ENCODE measurements at regions not wholly inside any gene's neighbourhood (a gene's known extent, or its start where the extent isn't known, plus 50 kb on each side); places are given as distances from the start of the nearest gene placed in this dataset.

DNA sequence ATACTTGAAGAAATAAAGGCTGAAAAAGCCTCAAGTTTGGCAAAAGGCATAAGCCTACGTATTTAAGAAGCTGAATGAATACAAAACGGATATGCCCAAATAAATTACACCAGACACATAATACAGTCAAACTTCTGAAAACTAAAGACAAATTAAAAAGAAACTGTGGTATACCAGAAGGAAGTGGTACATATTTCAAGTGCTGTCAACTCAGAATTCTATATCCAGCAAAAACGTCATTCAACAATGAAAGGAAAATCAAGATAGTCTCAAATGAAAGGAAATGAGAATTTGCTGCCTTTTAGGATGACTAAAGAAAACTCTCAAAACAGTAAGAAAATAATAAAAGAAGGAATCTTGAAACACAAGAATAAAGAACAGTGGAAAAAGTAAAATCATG lies 69.5 kb downstream of the POLR1D start:
- Histone ChIP-seq H3K23ac (ENCODE audit: insufficient read length, low read depth, low read length) (no peak overlapping the region), H4K91ac (ENCODE audit: insufficient read length, low read depth, low read length) (no peak overlapping the region), H3K23me2 (ENCODE audit: insufficient read length, low read depth, low read length, poor library complexity, severe bottlenecking) (no peaks in the 10 kb centered on the region), H3K79me1 (ENCODE audit: insufficient read depth, low read depth, low read length, poor library complexity, severe bottlenecking) (no peaks in the 10 kb centered on the region), H3K56ac (ENCODE audit: insufficient read length, low read depth, low read length) (no peak overlapping the region), H3T11ph (ENCODE audit: low read length) (no peak overlapping the region), H2BK20ac (ENCODE audit: low read depth, low read length, poor library complexity, severe bottlenecking) (no peak overlapping the region), H3K27me3 (ENCODE audit: insufficient read depth, low read length) (no peaks in the 10 kb centered on the region), H3K9me3 (ENCODE audit: control insufficient read depth, low read depth, low read length) (no peaks in the 10 kb centered on the region), H2BK12ac (ENCODE audit: insufficient read length, low read depth, low read length) (no peak overlapping the region), H3K4me2 (ENCODE audit: insufficient read depth, insufficient read length, low read length) (no peak overlapping the region), H4K5ac (ENCODE audit: insufficient read length, low read depth, low read length) (no peak overlapping the region), H2AK5ac (ENCODE audit: insufficient read length, low read length) (no peak overlapping the region), H2AFZ (ENCODE audit: low read length) (no peak overlapping the region), H3K27ac (ENCODE audit: insufficient read length, low read depth, low read length) (no peak overlapping the region), H4K20me1 (ENCODE audit: control insufficient read depth, insufficient read depth, insufficient read length) (no peaks in the 10 kb centered on the region), H2BK5ac (ENCODE audit: insufficient read length, low read length) (no peak overlapping the region), H4K8ac (replicated peaks; ENCODE audit: insufficient read length, low read depth, low read length) (no peak overlapping the region), H3K79me2 (ENCODE audit: insufficient read depth, low read length) (no peaks in the 10 kb centered on the region), H2BK15ac (ENCODE audit: low read depth, low read length) (no peak overlapping the region), H3K18ac (ENCODE audit: insufficient read length, low read depth, low read length) (no peak overlapping the region), H3K4ac (ENCODE audit: low read depth, low read length) (no peak overlapping the region), H3K9ac (ENCODE audit: extremely low read depth, insufficient read length, low read length) (no peak overlapping the region), H3K14ac (ENCODE audit: insufficient read depth, low read length) (no peak overlapping the region), H3K4me1 (ENCODE audit: insufficient read depth, low read length) (no peaks in the 10 kb centered on the region), H2BK120ac (ENCODE audit: low read depth, low read length, poor library complexity, severe bottlenecking) (no peak overlapping the region)
- no peaks in the 10 kb centered on the region for H3K4me1 Mint-ChIP-seq
- DNase-seq = no peak
- TF ChIP-seq CTCF (conservative IDR thresholded peaks at IDR 0.05) = no peak
- WGBS (ENCODE audit: extremely low coverage, insufficient read length, low lambda C conversion rate) = no CpG with 5 or more reads among the region's 3 CpGs
- peaks cover 8% of the 10 kb centered on the region for H3K27me3 Mint-ChIP-seq (ENCODE audit: low read depth)
- H3K4me3 Mint-ChIP-seq = no peak overlapping the region
- H3K9me3 Mint-ChIP-seq = peaks cover 13 to 21% of the 10 kb centered on the region in 2 experiments
- H3K27ac Mint-ChIP-seq = no peak overlapping the region
- peaks cover 2 to 9% (median 2%) of the 10 kb centered on the region in 3 experiments; a peak in 4 of 7 replicates for H3K36me3 Mint-ChIP-seq (ENCODE audit: insufficient read depth in 1 of 3, low read depth in 3 of 3)
